Thymus (tissue), 11 donors: ENCODE measurements at regions not wholly inside any gene's neighbourhood (a gene's known extent, or its start where the extent isn't known, plus 50 kb on each side); places are given as distances from the start of the nearest gene placed in this dataset.

Experiments used
- DNase-seq, 9 donors: peaks; one replicate each; pipeline ENCODE4 v3.0.0-alpha.2; 2013; ENCODE audit warnings: low spot score in 9 of 9, low read depth in 6 of 9, missing footprints in 1 of 9
- H3K27ac ChIP-seq, 2 donors: one replicate each; pipeline ENCODE4 v1.5.1; 2013; ENCODE audit warnings: control low read depth in 1 of 2, low read depth in 1 of 2, low read length in 1 of 2, mild to moderate bottlenecking in 1 of 2, moderate library complexity in 1 of 2
- H3K27me3 ChIP-seq, 2 donors: one replicate each; pipeline ENCODE4 v1.5.1; 2013; ENCODE audit warnings: low read length in 1 of 2; ENCODE audit not compliant: control insufficient read depth in 2 of 2, insufficient read depth in 1 of 2
- H3K36me3 ChIP-seq, 2 donors: one replicate each; pipeline ENCODE4 v1.5.1; 2013; ENCODE audit warnings: low read length in 1 of 2, mild to moderate bottlenecking in 1 of 2, moderate library complexity in 1 of 2; ENCODE audit not compliant: control insufficient read depth in 2 of 2, insufficient read depth in 2 of 2
- H3K4me1 ChIP-seq, 2 donors: one replicate each; pipeline ENCODE4 v1.5.1; 2013; ENCODE audit warnings: low read length in 2 of 2; ENCODE audit not compliant: control insufficient read depth in 2 of 2, insufficient read depth in 2 of 2
- H3K4me3 ChIP-seq, 2 donors: one replicate each; pipeline ENCODE4 v1.5.1; 2013; ENCODE audit warnings: low read length in 2 of 2, control low read depth in 1 of 2, mild to moderate bottlenecking in 1 of 2
- H3K9me3 ChIP-seq, 2 donors: one replicate each; pipeline ENCODE4 v1.5.1; 2013; ENCODE audit warnings: low read length in 1 of 2, mild to moderate bottlenecking in 1 of 2; ENCODE audit not compliant: control insufficient read depth in 2 of 2, insufficient read depth in 1 of 2
- WGBS: extraction: QIAGEN DNeasy Blood & Tissue Kit; methylation state at CpG from one replicate; pipeline ENCODE4 v1.1.7; 2013; 5-methylcytosine and 5-hydroxymethylcytosine counted together
- donor health status: healthy.

- DNase-seq, result no peak
- H3K27me3 ChIP-seq, result no peaks in the 10 kb centered on the region
- peaks cover 0 to 2% of the 10 kb centered on the region in 2 donors for H3K9me3 ChIP-seq
- 97% methylated on average over 16 of the region's 16 CpGs for WGBS
- H3K4me3 ChIP-seq, result no peak overlapping the region
- H3K4me1 ChIP-seq, result no peaks in the 10 kb centered on the region
- H3K36me3 ChIP-seq, result no peaks in the 10 kb centered on the region
- H3K27ac ChIP-seq, result no peak overlapping the region
Measured at GRCh38 chr9:89992326-89993198, 387.8 kb downstream of the GADD45G start.

DNA sequence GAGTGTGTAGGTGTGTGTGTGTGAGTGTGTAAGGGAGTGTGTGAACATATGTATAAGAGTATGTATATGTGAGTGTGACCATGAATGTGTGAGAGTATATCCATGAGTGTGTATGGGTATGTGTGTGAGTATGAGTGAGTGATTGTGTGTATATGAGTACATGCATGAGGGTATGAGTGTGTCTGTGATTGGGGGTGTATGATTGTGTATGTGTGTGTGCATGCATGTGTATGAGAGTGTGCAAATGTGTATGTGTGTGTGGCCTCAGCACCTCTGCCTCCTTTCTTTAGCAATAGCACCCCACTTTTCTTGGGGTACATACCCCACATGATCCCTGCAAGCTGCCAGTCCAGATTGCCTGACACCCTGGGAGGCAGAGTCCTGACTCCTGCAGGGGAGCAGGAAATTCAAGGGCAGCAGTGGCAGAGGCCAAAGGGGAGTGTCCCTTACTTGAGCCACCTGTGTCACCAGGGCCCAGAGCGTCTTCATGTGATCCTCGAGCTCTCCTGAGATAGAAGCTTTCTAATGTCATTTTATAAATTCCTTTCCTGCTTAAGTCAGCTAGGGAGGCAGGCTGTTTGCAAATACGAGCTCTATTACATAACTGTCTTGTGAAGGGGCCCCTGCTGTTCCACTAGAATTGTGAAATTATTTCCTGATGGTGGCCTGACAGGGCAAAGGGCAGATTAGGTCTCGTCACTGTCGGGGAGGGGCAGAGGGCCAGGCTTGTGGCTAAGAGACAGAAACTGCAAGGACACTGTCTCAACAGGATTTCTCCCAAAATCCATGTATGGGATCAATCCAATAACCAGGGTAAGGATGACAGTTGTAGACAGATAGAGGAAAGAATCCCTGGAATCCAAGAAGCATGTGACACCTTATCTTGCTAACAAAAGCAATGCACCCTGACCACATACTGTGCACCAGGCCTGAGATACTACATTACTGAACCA lies 389.1 kb downstream of the GADD45G start:
- H3K4me1 ChIP-seq, result peaks cover 0 to 3% of the 10 kb centered on the region in 2 donors
- WGBS, result 85% methylated on average over 5 of the region's 5 CpGs
- no peak overlapping the region for H3K27ac ChIP-seq
- peaks cover 0 to 2% of the 10 kb centered on the region in 2 donors for H3K9me3 ChIP-seq
- H3K36me3 ChIP-seq, result no peaks in the 10 kb centered on the region
- no peak for DNase-seq
- H3K4me3 ChIP-seq, result no peak overlapping the region
- H3K27me3 ChIP-seq, result no peaks in the 10 kb centered on the region

DNA sequence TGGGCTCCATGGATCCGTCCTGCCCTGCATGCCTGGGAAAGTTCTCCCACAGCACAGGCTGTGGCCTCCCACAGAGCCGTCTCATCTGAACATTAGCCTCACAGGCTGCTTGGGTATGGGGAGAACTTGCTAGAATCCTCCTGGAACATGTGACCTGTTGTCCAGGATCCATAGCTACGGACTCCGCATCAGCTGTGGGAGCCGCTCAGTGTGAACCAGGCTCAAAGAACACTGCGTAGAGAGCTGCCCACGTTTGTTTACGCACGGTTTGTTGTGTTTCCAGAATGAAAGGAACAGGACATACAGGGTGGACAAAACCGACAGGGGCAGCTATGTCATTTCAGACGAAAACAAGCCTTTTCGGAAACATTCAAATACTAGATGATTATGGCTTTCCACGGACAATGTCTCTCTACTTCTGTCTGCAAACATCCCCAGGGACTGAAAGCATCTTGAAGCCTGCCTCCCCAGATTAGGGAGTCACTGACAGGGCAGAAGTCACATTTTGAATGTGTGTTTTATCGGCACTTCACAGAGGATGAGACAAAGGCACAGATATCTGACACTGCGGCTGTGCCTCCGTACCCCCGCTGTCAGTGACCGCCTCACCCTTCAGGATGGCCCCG lies 390.3 kb downstream of the GADD45G start:
- H3K4me3 ChIP-seq, result no peak overlapping the region
- no peaks in the 10 kb centered on the region for H3K27me3 ChIP-seq
- peaks cover 0 to 2% of the 10 kb centered on the region in 2 donors for H3K9me3 ChIP-seq
- peaks cover 9 to 14% of the 10 kb centered on the region in 2 donors for H3K4me1 ChIP-seq
- no peak overlapping the region for H3K27ac ChIP-seq
- H3K36me3 ChIP-seq, result no peaks in the 10 kb centered on the region
- WGBS, result 94% methylated on average over 19 of the region's 19 CpGs
- DNase-seq, result no peak

DNA sequence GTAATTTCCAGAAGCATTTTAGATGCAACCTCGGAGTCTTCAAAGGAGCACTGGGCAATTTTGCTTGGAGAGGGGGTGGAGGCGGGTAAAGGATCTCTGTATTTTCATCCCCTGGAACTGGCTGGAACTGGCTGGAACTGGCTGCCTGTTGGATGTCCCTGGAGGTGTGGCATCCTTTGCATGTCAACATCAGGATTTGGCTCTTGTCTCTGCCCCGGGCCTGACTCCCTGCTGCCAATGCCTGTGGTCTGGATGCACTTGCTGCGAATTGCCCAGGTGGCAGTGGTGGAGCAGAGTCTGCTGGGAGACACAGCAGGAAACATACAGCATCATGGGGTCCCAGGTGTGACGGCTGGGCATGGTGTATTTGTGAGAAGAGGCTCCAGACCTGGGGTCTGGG lies 391.3 kb downstream of the GADD45G start:
- 95% methylated on average over 5 of the region's 5 CpGs for WGBS
- no peaks in the 10 kb centered on the region for H3K27me3 ChIP-seq
- H3K4me3 ChIP-seq, result no peak overlapping the region
- peaks cover 9 to 18% of the 10 kb centered on the region in 2 donors for H3K4me1 ChIP-seq
- no peaks in the 10 kb centered on the region for H3K36me3 ChIP-seq
- peaks cover 0 to 2% of the 10 kb centered on the region in 2 donors for H3K9me3 ChIP-seq
- H3K27ac ChIP-seq, result no peak overlapping the region
- DNase-seq, result no peak

GRCh38 chr9:89996773-89997172 lies 392.0 kb downstream of the GADD45G start:
- Histone ChIP-seq H3K36me3 (no peaks in the 10 kb centered on the region), H3K9me3 (peaks cover 0 to 2% of the 10 kb centered on the region in 2 donors), H3K4me1 (peaks cover 9 to 20% of the 10 kb centered on the region in 2 donors), H3K27ac (no peak overlapping the region), H3K4me3 (no peak overlapping the region), H3K27me3 (no peaks in the 10 kb centered on the region)
- DNase-seq, result no peak
- over 99% methylated on average over 3 of the region's 3 CpGs for WGBS

DNA sequence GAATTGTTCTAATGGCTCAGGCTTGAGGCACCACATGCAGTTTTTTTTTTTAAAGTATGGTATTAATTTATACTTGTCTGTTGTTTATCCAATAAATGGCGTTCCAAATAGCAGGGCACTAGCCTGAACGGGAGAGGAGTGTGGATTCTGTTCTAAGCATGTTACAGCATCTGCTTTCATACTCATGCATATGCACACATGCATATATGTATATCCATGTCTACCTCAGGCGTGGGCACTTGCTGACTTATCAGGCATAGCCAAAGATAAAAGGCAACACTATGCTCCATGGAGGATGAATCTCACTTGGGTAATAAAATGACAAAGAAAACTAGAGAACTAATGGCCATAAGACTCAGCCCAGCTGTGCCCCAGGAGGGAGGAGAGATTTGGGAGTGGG lies 393.8 kb downstream of the GADD45G start:
- H3K4me1 ChIP-seq, result peaks cover 9 to 30% of the 10 kb centered on the region in 2 donors
- peaks cover 0 to 2% of the 10 kb centered on the region in 2 donors for H3K9me3 ChIP-seq
- DNase-seq, result no peak
- H3K36me3 ChIP-seq, result no peaks in the 10 kb centered on the region
- no peak overlapping the region for H3K27ac ChIP-seq
- no peaks in the 10 kb centered on the region for H3K27me3 ChIP-seq
- no peak overlapping the region for H3K4me3 ChIP-seq
- WGBS, result 98% methylated on average over 3 of the region's 3 CpGs

- Histone ChIP-seq H3K36me3 (no peaks in the 10 kb centered on the region), H3K4me3 (no peak overlapping the region), H3K27me3 (no peaks in the 10 kb centered on the region), H3K9me3 (peaks cover 0 to 2% of the 10 kb centered on the region in 2 donors), H3K27ac (peak overlapping the region; percentile 31 to 52), H3K4me1 (peaks cover 9 to 30% of the 10 kb centered on the region in 2 donors)
- DNase-seq, result no peak
- 88% methylated on average over 3 of the region's 3 CpGs for WGBS
Measured at GRCh38 chr9:89999176-89999533, 394.3 kb downstream of the GADD45G start.

DNA sequence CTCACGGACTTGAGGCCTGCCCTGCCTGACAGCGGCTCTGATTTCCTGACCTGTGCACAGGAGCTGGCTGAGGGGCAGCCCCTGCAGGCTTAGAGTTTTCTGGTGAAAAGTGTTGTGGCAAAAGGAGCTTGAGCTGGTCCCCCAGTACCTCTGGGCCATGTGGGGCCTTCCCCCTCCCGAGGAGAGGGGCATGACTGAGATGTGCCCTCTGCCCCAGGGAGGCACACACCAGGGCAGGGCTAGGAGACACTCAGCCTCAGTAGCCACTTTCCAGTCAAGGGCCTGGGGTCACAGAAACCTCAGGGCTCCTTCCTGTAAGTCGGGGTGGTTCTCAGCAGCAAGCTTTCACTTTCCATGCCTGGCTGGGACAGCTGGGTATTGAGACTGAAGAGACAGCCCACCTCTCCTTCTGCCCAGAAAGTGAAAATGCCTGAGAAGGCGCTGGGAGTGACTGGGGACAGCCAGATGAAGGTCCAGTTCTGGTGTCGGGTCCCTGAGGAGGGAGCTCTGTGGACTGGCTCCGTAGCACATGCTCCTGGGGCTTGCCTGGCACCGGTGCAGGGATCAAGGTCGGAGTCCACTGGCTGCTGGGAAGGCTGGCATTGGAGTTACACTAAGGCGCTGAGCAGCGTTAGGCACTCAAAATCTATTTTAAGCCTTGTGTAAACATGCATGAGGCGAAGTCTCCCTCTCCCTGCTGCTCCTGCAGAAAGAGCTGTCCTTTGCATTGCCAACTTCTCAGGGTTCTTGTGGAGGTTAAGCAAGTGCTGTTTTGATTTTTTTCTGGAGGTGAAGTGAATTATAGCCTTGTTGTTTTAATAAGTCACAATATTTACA lies 394.9 kb downstream of the GADD45G start:
- peak in 6 of 9 donors; percentile 24 to 71 (median 26) for DNase-seq
- H3K9me3 ChIP-seq, result peaks cover 0 to 2% of the 10 kb centered on the region in 2 donors
- WGBS, result 9% methylated on average over 12 of the region's 12 CpGs
- H3K27me3 ChIP-seq, result no peaks in the 10 kb centered on the region
- peak overlapping the region; percentile 52 to 68 for H3K27ac ChIP-seq
- H3K4me3 ChIP-seq, result peak overlapping the region; percentile 12 to 31
- H3K4me1 ChIP-seq, result peaks cover 9 to 30% of the 10 kb centered on the region in 2 donors
- no peaks in the 10 kb centered on the region for H3K36me3 ChIP-seq
